HG03469 (cell line): ENCODE measurements at regions not wholly inside any gene's neighbourhood (a gene's known extent, or its start where the extent isn't known, plus 50 kb on each side); places are given as distances from the start of the nearest gene placed in this dataset.

ENCODE experiments used
- ATAC-seq: cut with Tn5 transposase; IDR thresholded peaks from one replicate; pipeline ENCODE4 v1.9.1; 2021; ENCODE audit warnings: mild to moderate bottlenecking, moderate library complexity, moderate number of reproducible peaks; ENCODE audit not compliant: unreplicated experiment

GRCh38 chr10:124346831-124347230 lies 71.9 kb downstream of the OAT start:
- no peak for ATAC-seq

- no peak for ATAC-seq
Measured at GRCh38 chr10:124345521-124345920, 73.2 kb downstream of the OAT start.

- no peak for ATAC-seq
Measured at GRCh38 chr10:124344931-124345330, 73.8 kb downstream of the OAT start.

- no peak for ATAC-seq
Measured at GRCh38 chr10:124344266-124344590, 74.5 kb downstream of the OAT start.

- no peak for ATAC-seq
Measured at GRCh38 chr10:124343351-124344265, 75.1 kb downstream of the OAT start.

- ATAC-seq = no peak
Measured at GRCh38 chr10:124342821-124343170, 75.9 kb downstream of the OAT start.

GRCh38 chr10:124342136-124342820 lies 76.4 kb downstream of the OAT start:
- no peak for ATAC-seq

- no peak for ATAC-seq
Measured at GRCh38 chr10:124341768-124342135, 77.0 kb downstream of the OAT start.

GRCh38 chr10:124340033-124340760 lies 78.5 kb downstream of the OAT start:
- no peak for ATAC-seq

- ATAC-seq = no peak
Measured at GRCh38 chr10:124339119-124340032, 79.3 kb downstream of the OAT start.

GRCh38 chr10:124338276-124338925 lies 80.3 kb downstream of the OAT start:
- ATAC-seq = no peak

- no peak for ATAC-seq
Measured at GRCh38 chr10:124336186-124336585, 82.5 kb downstream of the OAT start.

GRCh38 chr10:124333931-124334330 lies 84.8 kb downstream of the OAT start:
- ATAC-seq = no peak

GRCh38 chr10:124332426-124332825 lies 86.3 kb downstream of the OAT start:
- ATAC-seq = no peak

GRCh38 chr10:124329941-124330340 lies 88.8 kb downstream of the OAT start:
- ATAC-seq = no peak

- no peak for ATAC-seq
Measured at GRCh38 chr10:124329362-124329761, 89.4 kb downstream of the OAT start.

- ATAC-seq = no peak
Measured at GRCh38 chr10:124328477-124329220, 90.1 kb downstream of the OAT start.

GRCh38 chr10:124325998-124326636 lies 92.6 kb downstream of the OAT start:
- ATAC-seq = no peak

GRCh38 chr10:124325633-124325914 lies 93.1 kb downstream of the OAT start:
- no peak for ATAC-seq
